ENCODE measurements at regions not wholly inside any gene's neighbourhood (a gene's known extent, or its start where the extent isn't known, plus 50 kb on each side); places are given as distances from the start of the nearest gene placed in this dataset.
"Not testable (repeated sequence)": the region's sequence is repeated elsewhere in the genome, so short reads cannot be mapped to it uniquely, and the experiment has no call there.

DNA sequence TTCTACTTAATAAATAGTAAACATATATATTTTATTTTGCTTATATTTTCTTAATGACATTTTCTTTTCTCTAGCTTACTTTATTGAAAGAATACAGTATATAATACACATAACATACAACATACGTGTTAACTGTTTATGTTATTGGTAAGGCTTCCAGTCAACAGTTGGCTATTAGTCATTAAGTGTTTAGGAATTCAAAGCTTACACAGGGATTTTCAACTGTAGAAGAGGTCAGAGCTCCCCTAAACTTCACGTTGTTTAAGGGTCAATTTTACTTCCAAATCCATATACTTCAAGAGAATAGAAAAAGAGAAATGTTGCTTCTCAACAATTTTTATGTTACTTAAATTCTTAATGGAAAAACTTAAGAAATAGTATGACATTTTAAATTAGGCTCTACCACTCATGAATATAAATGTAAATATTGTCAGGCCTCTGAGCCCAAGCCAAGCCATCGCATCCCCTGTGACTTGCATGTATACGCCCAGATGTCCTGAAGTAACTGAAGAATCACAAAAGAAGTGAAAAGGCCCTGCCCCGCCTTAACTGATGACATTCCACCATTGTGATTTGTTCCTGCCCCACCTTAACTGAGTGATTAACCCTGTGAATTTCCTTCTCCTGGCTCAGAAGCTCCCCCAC lies 456.5 kb upstream of the NETO1 start:
- not testable (repeated sequence) for H3K56ac ChIP-seq (ENCODE audit: insufficient read length, low read depth, low read length); H4K20me1 ChIP-seq (ENCODE audit: control insufficient read depth, insufficient read depth, insufficient read length); H3K4me1 ChIP-seq (ENCODE audit: insufficient read depth, low read length); H3K4me2 ChIP-seq (ENCODE audit: insufficient read depth, insufficient read length, low read length); H4K5ac ChIP-seq (ENCODE audit: insufficient read length, low read depth, low read length); H3K18ac ChIP-seq (ENCODE audit: insufficient read length, low read depth, low read length); H3K27me3 Mint-ChIP-seq (ENCODE audit: low read depth); H2BK12ac ChIP-seq (ENCODE audit: insufficient read length, low read depth, low read length); H3K4me3 Mint-ChIP-seq; H2AK5ac ChIP-seq (ENCODE audit: insufficient read length, low read length); H4K91ac ChIP-seq (ENCODE audit: insufficient read length, low read depth, low read length); H3K79me1 ChIP-seq (ENCODE audit: insufficient read depth, low read depth, low read length, poor library complexity, severe bottlenecking); H3K23me2 ChIP-seq (ENCODE audit: insufficient read length, low read depth, low read length, poor library complexity, severe bottlenecking); H2BK120ac ChIP-seq (ENCODE audit: low read depth, low read length, poor library complexity, severe bottlenecking); H2BK20ac ChIP-seq (ENCODE audit: low read depth, low read length, poor library complexity, severe bottlenecking); H2BK15ac ChIP-seq (ENCODE audit: low read depth, low read length); H2BK5ac ChIP-seq (ENCODE audit: insufficient read length, low read length); H2AFZ ChIP-seq (ENCODE audit: low read length); H3K4ac ChIP-seq (ENCODE audit: low read depth, low read length); H3K27ac ChIP-seq (ENCODE audit: insufficient read length, low read depth, low read length); H3K4me1 Mint-ChIP-seq; H3K9ac ChIP-seq (ENCODE audit: extremely low read depth, insufficient read length, low read length); H3K23ac ChIP-seq (ENCODE audit: insufficient read length, low read depth, low read length); DNase-seq; H3K27ac Mint-ChIP-seq; H4K8ac ChIP-seq (replicated peaks; ENCODE audit: insufficient read length, low read depth, low read length); H3K9me3 ChIP-seq (ENCODE audit: control insufficient read depth, low read depth, low read length); H3K79me2 ChIP-seq (ENCODE audit: insufficient read depth, low read length); H3K27me3 ChIP-seq (ENCODE audit: insufficient read depth, low read length); H3K9me3 Mint-ChIP-seq; H3T11ph ChIP-seq (ENCODE audit: low read length); H3K36me3 Mint-ChIP-seq (ENCODE audit: insufficient read depth in 1 of 3, low read depth in 3 of 3); H3K14ac ChIP-seq (ENCODE audit: insufficient read depth, low read length)
- no CpG with 5 or more reads among the region's 5 CpGs for WGBS (ENCODE audit: extremely low coverage, insufficient read length, low lambda C conversion rate)

Measured in H9 (cell line).